NCI-H1105 (cell line): ENCODE measurements at regions not wholly inside any gene's neighbourhood (a gene's known extent, or its start where the extent isn't known, plus 50 kb on each side); places are given as distances from the start of the nearest gene placed in this dataset.

ENCODE experiments used
- DNase-seq: peaks from one replicate; lab custom pipeline; 2025; lab: John Stamatoyannopoulos, UW

DNA sequence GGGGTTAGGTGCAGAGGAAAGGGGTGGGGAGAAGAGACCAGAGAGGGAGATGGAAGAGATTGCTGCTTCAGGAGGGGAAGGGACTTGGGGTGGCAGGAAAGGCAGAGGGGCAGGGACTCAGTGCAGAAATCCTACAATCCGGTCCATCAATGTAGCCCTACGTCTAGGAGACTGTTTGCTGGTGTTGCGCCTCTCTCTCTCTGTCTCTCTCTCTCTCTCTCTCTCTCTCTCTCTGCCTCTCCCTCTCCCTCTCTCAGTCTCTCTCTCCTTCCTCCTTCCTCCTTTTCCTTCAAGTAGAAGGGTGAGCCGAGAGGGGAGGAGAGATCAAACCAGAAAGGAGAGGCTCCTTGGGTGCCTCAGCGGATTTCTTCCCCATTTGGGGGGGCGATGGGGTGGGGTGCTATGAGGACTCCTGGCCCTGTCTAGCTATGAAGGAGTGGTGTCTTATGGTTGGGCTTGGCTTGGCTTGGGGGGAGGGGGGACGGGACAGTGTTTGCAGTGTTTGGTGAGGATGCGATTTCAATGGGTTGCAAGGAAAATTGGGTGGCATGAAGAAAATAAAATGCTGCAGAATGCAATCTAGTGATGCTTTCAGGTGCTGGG lies 181.2 kb downstream of the TBXT start:
- DNase-seq: no peak

DNA sequence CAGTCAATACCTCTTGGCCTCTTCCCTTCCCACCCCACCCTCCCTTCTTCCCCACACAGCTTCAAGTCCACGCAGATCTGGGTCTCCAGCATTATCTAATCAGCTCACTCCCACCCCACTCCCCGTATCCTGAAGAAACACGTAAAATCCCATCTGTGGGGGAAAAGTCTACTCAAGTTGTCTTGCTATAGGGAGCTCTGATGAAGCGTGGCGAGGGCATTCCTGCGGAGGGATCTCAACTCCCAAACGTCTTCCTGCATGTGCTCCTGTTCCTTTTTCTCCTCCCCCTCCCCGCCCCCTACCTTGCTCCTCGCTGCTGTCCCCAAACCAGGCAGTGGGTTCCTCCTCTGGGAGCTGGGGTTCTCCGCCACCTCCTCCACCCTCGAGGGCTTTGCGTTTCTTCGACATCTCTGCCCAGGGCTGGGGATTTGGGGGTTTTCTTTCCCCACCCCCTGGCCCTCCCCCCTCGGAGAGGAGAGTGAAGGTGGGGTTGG lies 181.8 kb downstream of the TBXT start:
- no peak for DNase-seq

DNA sequence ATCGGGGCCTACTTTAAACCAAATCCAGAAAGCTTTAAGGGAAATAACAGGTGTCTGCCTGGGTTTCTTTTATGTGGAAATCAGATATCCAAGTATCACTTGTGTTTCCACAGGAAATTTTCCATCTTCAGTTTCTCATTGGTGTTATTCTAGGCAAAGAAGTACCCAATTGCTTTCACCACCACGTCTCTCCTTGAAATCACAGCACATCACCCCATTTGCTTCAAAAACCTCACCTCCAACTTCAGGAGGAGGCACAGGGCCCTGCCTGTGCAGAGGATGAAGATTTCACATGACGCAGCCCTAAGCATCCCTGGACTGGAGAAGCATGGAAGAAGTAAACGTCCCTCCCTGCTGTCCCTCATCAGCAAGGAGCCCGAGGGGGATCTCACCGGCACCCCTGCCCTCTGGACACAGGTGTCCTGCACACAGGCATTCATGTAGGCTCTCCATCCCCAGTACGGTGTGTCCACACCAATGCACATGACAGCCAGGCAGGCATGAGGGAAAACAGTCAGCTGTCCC lies 182.3 kb downstream of the TBXT start:
- no peak for DNase-seq

DNA sequence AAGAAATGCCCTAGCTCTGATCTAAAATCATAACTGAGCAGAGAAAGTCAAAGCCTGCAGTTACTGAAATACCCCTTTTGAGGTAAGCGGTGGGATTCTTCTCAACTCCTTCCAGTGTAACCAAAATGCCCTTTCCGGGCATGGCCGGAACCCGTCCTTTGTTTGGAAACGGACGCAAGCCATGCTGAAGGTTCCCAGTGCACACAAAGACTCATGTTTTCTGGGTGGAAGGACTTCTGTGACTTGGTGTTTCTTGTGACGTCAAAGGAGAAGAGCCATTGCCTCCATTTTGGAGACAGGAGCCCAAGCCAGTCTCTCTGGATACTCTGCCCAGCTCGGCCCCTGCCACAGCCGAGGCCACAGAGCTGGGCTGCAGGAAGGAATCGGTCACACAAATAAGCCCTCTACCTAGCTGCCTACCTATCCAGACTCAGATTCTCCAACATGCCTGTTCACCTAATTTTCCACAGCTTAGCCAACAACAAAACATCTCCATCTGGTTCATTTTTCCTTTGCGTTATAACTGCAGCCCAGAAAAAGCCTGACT lies 182.8 kb downstream of the TBXT start:
- no peak for DNase-seq

DNA sequence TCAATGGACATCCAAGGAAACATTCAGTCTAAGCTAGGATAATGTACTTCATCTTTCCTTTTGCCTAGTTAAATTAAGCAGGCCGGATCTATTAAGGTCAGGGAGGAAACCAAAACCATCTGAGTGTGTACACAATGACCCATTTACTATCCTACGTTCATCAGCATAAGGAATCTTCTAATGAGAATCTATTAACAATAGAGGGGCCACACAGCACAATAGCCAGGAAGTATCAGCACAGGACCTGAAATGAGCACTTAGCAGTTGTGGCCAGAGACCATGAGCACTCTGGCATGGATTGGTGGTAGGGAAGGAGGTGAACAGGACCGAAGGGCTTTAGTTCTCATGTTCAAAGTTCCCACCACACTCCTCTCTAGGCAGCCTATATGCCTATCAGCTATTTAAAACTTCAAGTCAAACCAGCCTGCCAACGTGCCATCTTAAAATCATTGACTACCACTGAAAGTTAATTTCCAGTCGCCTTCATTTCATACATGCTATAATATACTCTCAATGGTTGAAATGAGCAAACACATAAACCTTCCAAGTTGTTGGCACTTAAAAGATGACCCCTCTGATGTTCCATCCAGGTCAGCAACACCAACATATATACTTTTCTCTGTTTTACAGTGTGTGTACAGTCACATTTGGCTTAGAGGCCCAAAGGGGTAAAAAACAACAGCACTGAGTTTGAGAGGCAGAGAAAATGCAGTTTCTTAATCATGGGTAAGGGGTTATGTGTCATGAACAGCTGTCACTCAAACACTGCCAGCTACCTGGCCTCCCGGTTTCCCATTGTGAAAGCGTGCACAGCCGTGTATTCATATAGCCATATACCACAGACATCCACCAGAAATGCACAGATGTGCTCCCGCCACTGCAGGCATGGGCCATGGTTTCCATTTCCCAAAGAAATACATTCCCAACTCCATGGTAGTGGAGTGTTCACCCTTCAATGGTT lies 184.3 kb downstream of the TBXT start:
- no peak for DNase-seq

DNA sequence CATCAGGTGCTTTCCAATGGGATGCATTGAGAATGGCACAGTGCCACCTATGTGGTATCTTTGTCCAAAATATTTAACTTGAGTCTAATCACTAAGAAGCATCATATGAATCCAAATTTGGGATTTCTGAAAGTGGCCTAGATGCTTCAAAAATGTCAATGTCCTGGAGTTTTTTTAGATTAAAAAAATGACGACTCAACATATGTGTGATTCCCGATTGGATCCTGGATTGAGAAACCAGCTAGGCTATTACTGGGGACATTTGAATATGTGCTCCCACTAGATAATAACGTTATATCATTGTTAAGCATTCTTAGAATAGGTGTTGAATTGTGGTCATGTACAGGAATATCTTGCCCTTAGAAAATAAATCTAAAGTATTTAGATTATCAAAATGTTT lies 189.2 kb downstream of the TBXT start:
- DNase-seq: no peak

DNA sequence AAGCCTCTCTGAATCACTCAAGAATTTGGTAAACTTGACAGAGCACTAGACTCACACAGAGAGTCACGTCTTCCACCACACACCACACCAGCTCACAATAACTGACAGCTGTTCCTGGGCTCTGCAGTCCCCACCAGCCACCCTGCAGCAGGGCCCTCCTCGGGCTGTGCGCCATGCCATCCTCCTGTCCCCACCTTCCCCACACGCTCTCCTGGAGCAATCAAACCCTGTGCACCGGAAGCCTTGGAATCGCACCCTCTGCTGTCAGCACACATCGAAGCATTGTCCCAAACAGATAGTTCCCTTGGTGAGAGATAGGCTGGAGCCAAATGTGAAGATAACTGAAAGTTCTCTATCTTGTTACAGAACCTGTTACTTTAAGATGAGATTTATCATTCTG lies 191.0 kb downstream of the TBXT start:
- no peak for DNase-seq

DNA sequence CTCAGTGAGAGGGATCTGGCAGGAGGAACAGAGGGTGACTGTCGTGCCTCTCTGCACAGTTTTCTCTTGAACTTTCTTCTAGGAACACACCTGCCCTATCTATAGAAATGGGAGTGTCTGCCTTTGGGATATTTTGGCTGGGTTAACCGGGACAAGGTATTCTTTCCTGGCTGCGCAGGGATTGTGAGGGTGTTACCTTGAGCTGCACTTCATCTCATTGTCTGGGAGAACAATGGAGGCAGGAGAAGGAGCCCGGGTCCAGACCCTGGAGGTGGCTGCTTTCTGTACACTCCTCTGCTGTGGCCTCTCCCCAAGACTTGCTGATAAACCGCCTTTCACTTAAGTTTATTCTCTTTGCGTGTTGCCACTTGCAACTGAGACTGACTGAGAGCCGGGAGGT lies 192.8 kb downstream of the TBXT start:
- no peak for DNase-seq

DNA sequence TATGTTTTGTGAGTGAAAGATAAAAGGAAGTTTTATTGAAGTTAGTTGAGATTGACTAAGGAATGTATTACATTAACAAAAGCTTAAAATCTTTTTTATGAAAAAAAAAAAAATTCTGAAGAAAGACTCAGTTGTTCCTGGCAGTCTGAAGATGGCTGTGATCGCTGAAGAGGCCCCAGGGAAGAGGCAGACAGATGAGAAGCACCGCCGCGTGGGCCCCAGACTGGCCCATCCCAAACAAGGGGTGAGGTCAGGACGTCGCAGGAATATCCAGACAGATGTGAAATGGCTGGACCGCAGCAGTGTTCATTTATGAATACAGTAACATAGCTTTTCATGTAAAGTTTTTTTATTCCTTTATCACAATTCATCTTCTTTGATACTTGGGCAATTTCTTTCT lies 194.2 kb downstream of the TBXT start:
- no peak for DNase-seq

DNA sequence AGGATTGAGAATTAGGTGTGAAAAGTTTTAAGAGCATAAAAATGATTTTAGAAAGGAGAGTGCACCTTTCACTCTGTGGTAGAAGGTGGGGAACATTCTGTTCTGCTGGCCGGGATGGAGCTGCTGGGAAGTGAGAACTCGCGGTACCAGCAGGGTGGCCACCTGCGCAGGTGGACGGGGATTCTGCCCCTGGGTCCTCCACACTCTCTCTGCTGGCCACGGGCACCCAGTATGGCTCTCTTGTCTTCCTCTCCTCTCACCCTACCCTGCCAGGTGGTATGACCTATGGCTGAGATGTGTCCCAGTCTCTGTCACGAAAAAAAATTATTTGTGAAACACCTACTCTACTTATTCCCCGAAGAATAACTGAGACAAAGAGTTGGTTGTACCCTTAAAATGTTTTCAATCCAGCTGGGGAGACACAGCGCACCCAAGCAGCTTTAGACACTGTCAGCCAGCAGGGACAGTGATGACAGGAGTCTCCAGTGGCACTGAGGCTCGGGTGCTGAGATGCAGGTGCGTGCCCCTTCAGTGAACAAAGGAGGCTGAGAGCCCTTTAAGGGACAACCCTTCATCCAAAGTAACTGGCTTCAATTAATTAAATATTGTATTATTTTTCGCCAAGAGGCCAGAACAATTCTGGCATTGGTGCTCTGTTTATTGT lies 195.4 kb downstream of the TBXT start:
- DNase-seq: no peak

DNA sequence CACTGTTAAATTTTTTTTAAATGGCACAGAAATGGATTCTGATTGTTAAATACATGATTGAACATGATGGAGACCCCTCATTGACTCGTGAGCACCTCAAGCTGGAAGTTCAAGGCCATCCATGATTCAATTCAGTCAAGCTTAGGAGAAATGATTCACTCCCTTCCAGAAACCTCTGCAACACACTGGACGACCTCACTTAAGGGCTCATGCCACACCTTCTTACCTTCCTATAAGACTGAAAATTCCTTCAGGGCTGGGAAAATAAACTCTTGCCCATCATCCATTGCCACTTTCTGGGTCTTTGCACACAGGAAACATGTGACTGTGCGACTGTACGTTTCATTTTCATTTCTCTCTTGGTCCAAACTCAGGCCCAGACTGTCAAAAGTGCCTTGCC lies 196.4 kb downstream of the TBXT start:
- no peak for DNase-seq

DNA sequence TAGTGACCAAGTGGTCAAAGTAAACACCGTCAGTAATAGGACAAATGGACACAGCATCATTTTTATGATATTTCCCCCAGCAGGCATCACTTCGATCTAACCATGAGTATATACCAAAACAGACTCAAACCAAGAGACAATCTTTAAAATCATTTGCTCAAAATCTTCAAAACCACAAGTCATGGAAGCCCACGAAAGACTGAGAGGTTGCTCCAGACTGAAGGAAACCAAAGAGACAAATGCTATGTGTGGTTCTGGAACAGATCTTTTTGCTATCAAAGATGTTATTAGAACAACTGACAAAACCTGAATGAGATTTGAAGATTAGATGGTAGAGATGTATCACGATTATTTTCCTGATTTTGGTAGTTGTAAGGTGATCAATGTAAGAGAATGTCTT lies 197.7 kb downstream of the TBXT start:
- no peak for DNase-seq

DNA sequence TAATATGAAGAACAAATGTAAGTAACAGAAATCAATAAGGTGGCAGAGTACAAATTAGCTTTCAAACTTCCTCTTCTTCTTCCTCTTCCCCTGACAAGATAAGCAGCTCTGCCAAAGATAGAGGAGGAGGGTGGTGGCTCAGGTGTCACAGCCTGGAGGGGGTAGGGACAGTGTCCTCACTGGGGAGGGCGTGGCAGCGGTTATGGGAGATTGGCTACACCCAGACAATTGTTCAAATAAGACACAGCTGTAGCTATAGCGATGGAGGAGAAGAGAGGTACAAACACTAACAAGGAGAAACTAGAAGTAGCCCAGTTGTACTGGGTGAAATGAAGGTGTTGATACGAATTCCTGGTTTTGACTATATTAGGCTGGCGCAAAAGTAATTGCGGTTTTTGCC lies 198.5 kb downstream of the TBXT start:
- DNase-seq: no peak

DNA sequence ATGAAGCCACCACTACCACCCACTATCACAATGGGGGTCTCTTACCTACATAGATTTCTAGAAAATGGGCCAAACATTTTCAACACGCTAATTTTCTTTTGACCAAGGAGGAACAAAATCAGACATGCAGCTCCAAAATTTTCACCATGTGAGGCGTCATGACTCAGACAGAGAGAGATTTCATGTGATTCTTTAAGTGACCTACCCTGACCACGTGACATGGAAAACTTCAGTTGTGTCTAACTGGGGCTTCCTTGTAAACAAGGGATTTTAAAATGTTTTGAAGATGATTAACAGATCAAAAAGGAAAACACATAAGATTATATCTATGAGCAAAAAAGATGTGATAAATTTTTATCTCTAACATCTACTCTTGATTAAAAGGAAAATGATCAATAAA lies 199.2 kb downstream of the TBXT start:
- no peak for DNase-seq

DNA sequence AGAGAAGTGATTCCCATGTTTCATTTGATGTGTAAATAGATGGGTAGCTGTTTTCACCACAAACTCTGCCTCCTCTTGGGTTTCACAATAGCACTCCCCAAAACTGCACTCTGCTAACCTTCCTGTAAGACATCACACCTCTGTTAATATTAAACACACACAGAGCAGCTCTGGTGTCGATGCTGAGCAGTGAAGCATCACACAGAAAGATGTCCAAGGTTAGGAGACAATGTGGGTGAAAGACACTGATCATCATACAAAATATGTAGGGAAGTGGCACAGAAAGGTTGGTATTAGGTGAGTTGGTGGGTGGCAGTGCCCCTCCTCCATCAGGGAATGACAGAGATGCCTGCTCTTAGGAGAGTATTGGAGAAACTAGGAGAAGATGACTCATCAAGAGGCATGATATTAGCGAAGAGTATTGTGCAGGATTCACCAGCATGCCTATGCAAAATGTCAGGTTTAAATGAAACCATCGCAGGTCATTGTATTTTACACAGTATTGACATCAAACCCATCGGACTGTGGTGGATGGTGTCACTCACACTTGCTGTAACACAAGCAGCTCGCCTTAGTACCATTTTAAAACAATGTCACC lies 199.7 kb downstream of the TBXT start:
- no peak for DNase-seq

DNA sequence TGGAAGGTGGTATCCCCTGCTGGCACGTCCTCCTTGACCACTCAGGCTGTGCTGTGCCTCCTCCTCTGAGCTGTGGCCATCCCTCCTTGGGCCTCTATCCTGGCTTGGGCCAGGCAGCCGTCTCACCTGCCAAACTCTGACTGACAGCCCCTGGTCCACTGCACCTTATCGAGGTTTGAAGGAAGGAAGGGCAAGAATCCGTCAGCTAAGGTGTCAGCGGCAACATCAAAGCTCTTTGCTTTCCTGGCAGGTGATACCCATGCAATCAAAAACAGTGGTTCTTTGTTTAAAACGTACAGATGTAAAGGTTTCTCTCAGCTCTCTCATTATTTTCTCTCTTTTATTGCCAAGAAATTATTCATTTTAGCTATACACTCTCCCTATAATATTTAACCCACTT lies 203.9 kb downstream of the TBXT start:
- DNase-seq: no peak

DNA sequence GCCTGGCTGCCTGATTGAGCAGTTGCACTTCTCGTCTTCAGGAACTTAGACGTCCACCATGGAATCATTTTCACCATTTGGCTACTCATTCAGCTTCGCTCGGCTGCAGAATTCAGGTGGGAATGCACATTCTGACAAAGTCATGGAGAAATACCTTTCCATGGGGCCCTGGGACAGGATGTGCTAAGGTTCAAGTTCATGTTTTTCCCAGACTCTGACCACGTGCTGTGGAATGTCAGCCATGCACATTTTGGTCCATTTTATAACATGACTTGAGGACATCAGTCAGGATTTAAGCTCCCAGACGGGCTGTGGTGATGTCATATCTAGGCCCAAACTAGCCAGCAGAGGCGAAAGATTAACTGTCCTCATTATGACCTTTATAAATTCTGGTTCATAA lies 205.3 kb downstream of the TBXT start:
- DNase-seq: no peak

DNA sequence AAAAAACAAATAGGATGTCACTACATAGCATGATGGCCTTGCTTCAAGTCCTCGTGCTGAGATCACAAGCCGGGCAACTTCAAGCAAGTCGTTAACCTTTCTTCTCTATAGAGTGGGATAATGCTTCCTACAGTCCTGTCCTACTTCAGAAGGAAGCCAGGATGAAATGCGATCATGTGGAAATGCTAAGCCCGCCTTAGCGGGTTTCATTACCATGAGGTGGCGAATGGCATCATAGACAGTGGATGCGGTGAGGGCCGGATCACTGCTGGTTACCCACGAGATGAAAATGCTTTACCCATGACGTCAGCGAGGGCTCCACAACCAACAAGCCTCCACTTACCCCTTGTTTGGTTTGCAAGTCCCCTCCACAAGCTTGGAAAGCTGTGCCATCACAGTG lies 206.4 kb downstream of the TBXT start:
- DNase-seq: no peak

DNA sequence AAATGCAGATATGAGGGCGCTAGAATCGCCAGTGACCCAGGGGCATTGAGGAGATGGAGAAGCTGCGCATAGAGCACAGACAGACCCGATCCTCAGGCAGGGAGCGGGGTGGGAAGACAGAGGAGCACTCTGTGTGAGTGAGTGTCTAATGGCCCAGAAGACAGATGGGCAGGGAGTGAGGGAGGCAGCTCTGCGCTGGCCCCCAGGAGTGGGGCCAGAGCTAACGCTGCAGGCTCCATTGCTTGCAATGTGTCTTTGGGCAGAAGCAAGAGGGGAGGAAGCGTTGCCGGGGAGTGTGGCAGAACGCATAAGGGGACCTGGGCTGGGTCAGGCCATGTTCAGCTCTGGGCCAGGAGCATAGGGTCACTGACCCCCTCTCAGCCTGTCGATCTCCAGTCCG lies 207.0 kb downstream of the TBXT start:
- DNase-seq: no peak

DNA sequence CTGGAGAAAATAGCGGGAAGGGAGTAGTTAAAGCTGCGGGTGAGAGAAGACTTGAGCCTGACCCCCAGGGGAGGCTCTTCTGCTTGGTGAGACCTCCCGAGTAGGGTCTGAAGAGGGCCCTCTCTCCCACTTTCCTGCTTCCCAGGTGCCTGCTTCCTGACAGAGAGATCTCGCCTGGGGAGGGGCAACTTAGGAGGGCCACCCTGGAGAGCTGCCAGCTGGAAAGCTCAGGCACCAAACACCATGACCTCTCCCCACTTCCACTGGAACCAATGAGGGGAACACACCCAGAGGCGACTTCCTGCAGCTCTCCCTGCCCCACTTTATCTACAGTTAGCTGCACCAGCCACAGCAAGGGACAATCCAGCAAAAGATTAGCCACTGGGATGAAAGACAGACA lies 208.0 kb downstream of the TBXT start:
- DNase-seq: no peak

DNA sequence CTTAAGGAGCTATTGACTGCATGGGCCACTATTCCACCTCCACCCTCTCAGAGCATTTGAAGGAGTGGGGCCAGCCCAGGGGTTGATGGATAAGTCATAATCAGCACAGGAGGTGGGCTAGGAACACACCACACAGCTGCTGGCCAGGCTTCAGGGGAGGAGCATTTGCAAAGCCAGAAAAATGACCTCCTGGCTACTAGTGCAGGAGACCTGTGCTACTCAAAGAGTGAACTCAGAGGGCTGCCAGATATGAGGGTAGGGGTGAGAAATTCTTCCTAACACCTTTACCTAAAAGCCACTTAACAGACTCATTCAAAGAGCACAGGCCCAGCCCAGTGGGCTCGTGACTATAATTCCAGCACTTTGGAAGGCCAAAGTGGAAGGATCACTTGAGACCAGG lies 210.8 kb downstream of the TBXT start:
- DNase-seq: no peak

DNA sequence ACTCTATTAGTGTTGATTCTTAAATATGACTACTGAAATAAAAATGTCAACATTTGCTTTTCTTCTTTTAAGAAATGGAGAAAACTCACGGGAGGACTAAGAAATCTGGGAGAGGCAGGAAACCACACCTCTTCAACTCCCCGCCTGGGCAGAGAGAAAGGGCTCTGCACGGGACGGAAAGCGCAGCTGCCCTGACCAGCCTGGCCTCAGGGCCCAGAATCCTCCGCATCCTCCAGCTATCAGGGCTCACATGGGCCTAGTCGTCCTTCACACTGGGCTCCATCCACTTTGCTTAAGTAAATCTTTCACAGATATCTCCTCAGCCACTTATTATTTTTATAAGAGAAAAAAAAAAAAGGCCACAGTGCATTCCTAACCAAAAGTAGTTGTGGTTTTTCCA lies 215.1 kb downstream of the TBXT start:
- no peak for DNase-seq
